HG02870 (cell line): ENCODE measurements at regions not wholly inside any gene's neighbourhood (a gene's known extent, or its start where the extent isn't known, plus 50 kb on each side); places are given as distances from the start of the nearest gene placed in this dataset.
"Not testable (repeated sequence)": the region's sequence is repeated elsewhere in the genome, so short reads cannot be mapped to it uniquely, and the experiment has no call there.

ENCODE experiments used
- ATAC-seq: cut with Tn5 transposase; IDR thresholded peaks from one replicate; pipeline ENCODE4 v1.9.1; 2021; ENCODE audit warnings: mild to moderate bottlenecking, moderate library complexity; ENCODE audit not compliant: unreplicated experiment

GRCh38 chr1:235059221-235059620 is 69.4 kb downstream of the TOMM20 start:
- no peak for ATAC-seq

- no peak for ATAC-seq
Observed at GRCh38 chr1:235058695-235059094, 69.9 kb downstream of the TOMM20 start.

- ATAC-seq, result no peak
Observed at GRCh38 chr1:235057385-235058306, 71.0 kb downstream of the TOMM20 start.

- ATAC-seq, result no peak
Observed at GRCh38 chr1:235056937-235057336, 71.7 kb downstream of the TOMM20 start.

GRCh38 chr1:235054936-235055335 is 73.7 kb downstream of the TOMM20 start:
- ATAC-seq, result no peak

- ATAC-seq, result no peak
Observed at GRCh38 chr1:235054466-235054865, 74.2 kb downstream of the TOMM20 start.

- no peak for ATAC-seq
Observed at GRCh38 chr1:235052067-235053008, 76.3 kb downstream of the TOMM20 start.

- no peak for ATAC-seq
Observed at GRCh38 chr1:235051521-235051920, 77.1 kb downstream of the TOMM20 start.

GRCh38 chr1:235050911-235051360 is 77.7 kb downstream of the TOMM20 start:
- no peak for ATAC-seq

- ATAC-seq, result not testable (repeated sequence)
Observed at GRCh38 chr1:235049716-235050378, 78.8 kb downstream of the TOMM20 start.

GRCh38 chr1:235049217-235049616 is 79.4 kb downstream of the TOMM20 start:
- ATAC-seq, result no peak

- ATAC-seq, result no peak
Observed at GRCh38 chr1:235047331-235047871, 81.2 kb downstream of the TOMM20 start.

- ATAC-seq, result no peak
Observed at GRCh38 chr1:235045921-235046601, 82.6 kb downstream of the TOMM20 start.

- ATAC-seq, result no peak
Observed at GRCh38 chr1:235045034-235045690, 83.5 kb downstream of the TOMM20 start.

- ATAC-seq, result no peak
Observed at GRCh38 chr1:235043234-235043633, 85.4 kb downstream of the TOMM20 start.

GRCh38 chr1:235038701-235039100 is 89.9 kb downstream of the TOMM20 start:
- ATAC-seq, result no peak

- ATAC-seq, result no peak
Observed at GRCh38 chr1:235035928-235036327, 92.7 kb downstream of the TOMM20 start.

GRCh38 chr1:235030919-235031596 is 97.6 kb downstream of the TOMM20 start:
- ATAC-seq, result no peak

GRCh38 chr1:235027862-235028250 is 100.8 kb downstream of the TOMM20 start:
- no peak for ATAC-seq
